HCT116 (cell line): ENCODE measurements at regions not wholly inside any gene's neighbourhood (a gene's known extent, or its start where the extent isn't known, plus 50 kb on each side); places are given as distances from the start of the nearest gene placed in this dataset.

ENCODE experiments used
- CEBPB ChIP-seq: IDR thresholded peaks from 2 replicates; pipeline ENCODE4 v1.6.1; 2012; ENCODE audit warnings: low read depth
- EZH2 ChIP-seq: fragments of 200-600 bp; sonication (generic); IDR thresholded peaks from 2 replicates; pipeline ENCODE4 v1.6.1; 2017; ENCODE audit warnings: antibody characterized with exemption, mixed run types
- MAX ChIP-seq: IDR thresholded peaks from 2 replicates; pipeline ENCODE4 v1.6.1; 2012
- POLR2A ChIP-seq: IDR thresholded peaks from 2 replicates; pipeline ENCODE4 v1.7.0; 2011; ENCODE audit warnings: borderline replicate concordance; ENCODE audit not compliant: insufficient read depth, insufficient read length; ENCODE audit errors: extremely low read depth
- POLR2AphosphoS5 ChIP-seq: IDR thresholded peaks from 2 replicates; pipeline ENCODE4 v1.6.1; 2011; ENCODE audit warnings: mild to moderate bottlenecking, low read depth, low read length, moderate library complexity
- REST ChIP-seq: IDR thresholded peaks from 2 replicates; pipeline ENCODE4 v1.6.1; 2012; ENCODE audit warnings: low read depth
- SP1 ChIP-seq: IDR thresholded peaks from 2 replicates; pipeline ENCODE4 v1.6.1; 2012; ENCODE audit warnings: low read depth
- ZNF274 ChIP-seq: fragments of 200-500 bp; sonication (Bioruptor generic); IDR thresholded peaks from 2 replicates; pipeline ENCODE4 v1.6.1; 2014; ENCODE audit warnings: mild to moderate bottlenecking, low read depth, low read length, inconsistent platforms
- TF ChIP-seq, protein P1 (sequence below), 3 experiments: fragments of 200-600 bp in 1 of 3; sonication (generic) in 1 of 3; IDR thresholded peaks in 2 of 3; conservative IDR thresholded peaks in 1 of 3; 2 replicates each; pipeline ENCODE4 v1.5.1; 2012 to 2017; ENCODE audit warnings: low read depth in 2 of 3, low read length in 2 of 3, antibody characterized with exemption in 1 of 3, borderline replicate concordance in 1 of 3, control low read depth in 1 of 3, mild to moderate bottlenecking in 1 of 3, mixed read lengths in 1 of 3, mixed run types in 1 of 3, moderate library complexity in 1 of 3; ENCODE audit not compliant: insufficient read depth in 1 of 3

- TF ChIP-seq, protein P1, sequence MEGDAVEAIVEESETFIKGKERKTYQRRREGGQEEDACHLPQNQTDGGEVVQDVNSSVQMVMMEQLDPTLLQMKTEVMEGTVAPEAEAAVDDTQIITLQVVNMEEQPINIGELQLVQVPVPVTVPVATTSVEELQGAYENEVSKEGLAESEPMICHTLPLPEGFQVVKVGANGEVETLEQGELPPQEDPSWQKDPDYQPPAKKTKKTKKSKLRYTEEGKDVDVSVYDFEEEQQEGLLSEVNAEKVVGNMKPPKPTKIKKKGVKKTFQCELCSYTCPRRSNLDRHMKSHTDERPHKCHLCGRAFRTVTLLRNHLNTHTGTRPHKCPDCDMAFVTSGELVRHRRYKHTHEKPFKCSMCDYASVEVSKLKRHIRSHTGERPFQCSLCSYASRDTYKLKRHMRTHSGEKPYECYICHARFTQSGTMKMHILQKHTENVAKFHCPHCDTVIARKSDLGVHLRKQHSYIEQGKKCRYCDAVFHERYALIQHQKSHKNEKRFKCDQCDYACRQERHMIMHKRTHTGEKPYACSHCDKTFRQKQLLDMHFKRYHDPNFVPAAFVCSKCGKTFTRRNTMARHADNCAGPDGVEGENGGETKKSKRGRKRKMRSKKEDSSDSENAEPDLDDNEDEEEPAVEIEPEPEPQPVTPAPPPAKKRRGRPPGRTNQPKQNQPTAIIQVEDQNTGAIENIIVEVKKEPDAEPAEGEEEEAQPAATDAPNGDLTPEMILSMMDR (IDR thresholded peaks at IDR 0.05 in 2 of 3, conservative IDR thresholded peaks at IDR 0.05 in 1 of 3; ENCODE audit: borderline replicate concordance in 1 of 3, insufficient read depth in 1 of 3, low read depth in 2 of 3, low read length in 2 of 3), result no peak
- TF ChIP-seq ZNF274, result no peak
- TF ChIP-seq REST, result no peak
- no peak for TF ChIP-seq CEBPB
- TF ChIP-seq POLR2A, result no peak
- no peak for TF ChIP-seq SP1
- no peak for TF ChIP-seq MAX
- no peak for TF ChIP-seq EZH2
- no peak for TF ChIP-seq POLR2AphosphoS5
Measured at GRCh38 chr9:80157561-80157983, 585.8 kb downstream of the TLE4 start.
